ENCODE measurements at regions not wholly inside any gene's neighbourhood (a gene's known extent, or its start where the extent isn't known, plus 50 kb on each side); places are given as distances from the start of the nearest gene placed in this dataset.

- peaks cover 3% of the 10 kb centered on the region for H3K36me3 Mint-ChIP-seq
- ChIA-PET POLR2A (no interaction called here), CTCF (no interaction called here)
- no peak for DNase-seq
- peaks cover 7% of the 10 kb centered on the region for H3K4me1 Mint-ChIP-seq (ENCODE audit: low read depth)
- peaks cover 2% of the 10 kb centered on the region for H3K9me3 Mint-ChIP-seq
- H3K27ac Mint-ChIP-seq: no peak overlapping the region
- peaks cover 5% of the 10 kb centered on the region for H3K27me3 Mint-ChIP-seq
- intact Hi-C loops (cut with micrococcal nuclease): no loop called here
- H3K4me3 Mint-ChIP-seq: no peak overlapping the region
Measured at GRCh38 chr3:30299674-30300385, 306.6 kb upstream of the TGFBR2 start.

GRCh38 chr3:30300809-30301208 lies 305.6 kb upstream of the TGFBR2 start:
- H3K9me3 Mint-ChIP-seq: peaks cover 2% of the 10 kb centered on the region
- H3K27me3 Mint-ChIP-seq: peaks cover 5% of the 10 kb centered on the region
- intact Hi-C loops (cut with micrococcal nuclease): no loop called here
- peaks cover 3% of the 10 kb centered on the region for H3K36me3 Mint-ChIP-seq
- H3K4me3 Mint-ChIP-seq: no peak overlapping the region
- no peak for DNase-seq
- peaks cover 7% of the 10 kb centered on the region for H3K4me1 Mint-ChIP-seq (ENCODE audit: low read depth)
- H3K27ac Mint-ChIP-seq: no peak overlapping the region
- ChIA-PET CTCF (no interaction called here), POLR2A (no interaction called here)

- Mint-ChIP-seq H3K27me3 (peaks cover 5% of the 10 kb centered on the region), H3K9me3 (peaks cover 11% of the 10 kb centered on the region), H3K4me3 (no peak overlapping the region), H3K27ac (no peak overlapping the region), H3K4me1 (ENCODE audit: low read depth) (peaks cover 7% of the 10 kb centered on the region), H3K36me3 (peaks cover 3% of the 10 kb centered on the region)
- intact Hi-C loops (cut with micrococcal nuclease): no loop called here
- CTCF ChIA-PET: no interaction called here
- POLR2A ChIA-PET: no interaction called here
- DNase-seq: no peak
Measured at GRCh38 chr3:30302027-30302426, 304.4 kb upstream of the TGFBR2 start.

- peaks cover 11% of the 10 kb centered on the region for H3K9me3 Mint-ChIP-seq
- H3K27ac Mint-ChIP-seq: no peak overlapping the region
- peaks cover 7% of the 10 kb centered on the region for H3K4me1 Mint-ChIP-seq (ENCODE audit: low read depth)
- no peak overlapping the region for H3K4me3 Mint-ChIP-seq
- ChIA-PET POLR2A (no interaction called here), CTCF (no interaction called here)
- no peak for DNase-seq
- H3K36me3 Mint-ChIP-seq: peaks cover 3% of the 10 kb centered on the region
- intact Hi-C loops (cut with micrococcal nuclease): no loop called here
- H3K27me3 Mint-ChIP-seq: peaks cover 5% of the 10 kb centered on the region
Measured at GRCh38 chr3:30303770-30304169, 302.6 kb upstream of the TGFBR2 start.

- CTCF ChIA-PET: no interaction called here
- intact Hi-C loops (cut with micrococcal nuclease): no loop called here
Measured at GRCh38 chr3:30305021-30305420, 301.4 kb upstream of the TGFBR2 start.

GRCh38 chr3:30306896-30307295 lies 299.5 kb upstream of the TGFBR2 start:
- H3K9me3 Mint-ChIP-seq: peaks cover 11% of the 10 kb centered on the region
- H3K36me3 Mint-ChIP-seq: peaks cover 3% of the 10 kb centered on the region
- H3K4me3 Mint-ChIP-seq: no peak overlapping the region
- ChIA-PET POLR2A (interaction anchor here (0.9 kb wide), 1 partner anchor 109 kb away, joined by 5 read pairs; no protein-coding TSS in a partner anchor), CTCF (no interaction called here)
- intact Hi-C loops (cut with micrococcal nuclease): no loop called here
- no peaks in the 10 kb centered on the region for H3K4me1 Mint-ChIP-seq (ENCODE audit: low read depth)
- no peaks in the 10 kb centered on the region for H3K27me3 Mint-ChIP-seq
- no peak overlapping the region for H3K27ac Mint-ChIP-seq
- no peak for DNase-seq

More at GRCh38 chr3:30305021-30305420, 301.4 kb upstream of the TGFBR2 start:
- DNase-seq: no peak
- no peak overlapping the region for H3K27ac Mint-ChIP-seq
- peaks cover 11% of the 10 kb centered on the region for H3K9me3 Mint-ChIP-seq
- POLR2A ChIA-PET: no interaction called here
- peaks cover 3% of the 10 kb centered on the region for H3K36me3 Mint-ChIP-seq
- peaks cover 5% of the 10 kb centered on the region for H3K27me3 Mint-ChIP-seq
- no peak overlapping the region for H3K4me3 Mint-ChIP-seq
- H3K4me1 Mint-ChIP-seq (ENCODE audit: low read depth): peaks cover 2% of the 10 kb centered on the region

GRCh38 chr3:30307372-30307950 lies 298.9 kb upstream of the TGFBR2 start:
- Mint-ChIP-seq H3K4me3 (no peak overlapping the region), H3K4me1 (ENCODE audit: low read depth) (no peaks in the 10 kb centered on the region), H3K9me3 (peaks cover 11% of the 10 kb centered on the region), H3K27ac (no peak overlapping the region), H3K27me3 (no peaks in the 10 kb centered on the region), H3K36me3 (peaks cover 3% of the 10 kb centered on the region)
- ChIA-PET POLR2A (no interaction called here), CTCF (no interaction called here)
- no peak for DNase-seq
- intact Hi-C loops (cut with micrococcal nuclease): no loop called here

- intact Hi-C loops (cut with micrococcal nuclease): no loop called here
Measured at GRCh38 chr3:30308131-30308530, 298.3 kb upstream of the TGFBR2 start.

GRCh38 chr3:30309961-30310954 lies 296.1 kb upstream of the TGFBR2 start:
- Mint-ChIP-seq H3K27me3 (no peaks in the 10 kb centered on the region), H3K4me1 (ENCODE audit: low read depth) (no peaks in the 10 kb centered on the region), H3K9me3 (peaks cover 8% of the 10 kb centered on the region), H3K36me3 (no peaks in the 10 kb centered on the region), H3K4me3 (no peak overlapping the region), H3K27ac (no peak overlapping the region)
- intact Hi-C loops (cut with micrococcal nuclease): no loop called here
- CTCF ChIA-PET: no interaction called here
- no peak for DNase-seq
- POLR2A ChIA-PET: no interaction called here

More at GRCh38 chr3:30308131-30308530, 298.3 kb upstream of the TGFBR2 start:
- H3K27me3 Mint-ChIP-seq: no peaks in the 10 kb centered on the region
- ChIA-PET POLR2A (no interaction called here), CTCF (no interaction called here)
- peaks cover 11% of the 10 kb centered on the region for H3K9me3 Mint-ChIP-seq
- H3K4me1 Mint-ChIP-seq (ENCODE audit: low read depth): no peaks in the 10 kb centered on the region
- DNase-seq: no peak
- no peak overlapping the region for H3K4me3 Mint-ChIP-seq
- H3K27ac Mint-ChIP-seq: no peak overlapping the region
- H3K36me3 Mint-ChIP-seq: peaks cover 3% of the 10 kb centered on the region

GRCh38 chr3:30311781-30312180 lies 294.6 kb upstream of the TGFBR2 start:
- H3K27me3 Mint-ChIP-seq: no peaks in the 10 kb centered on the region
- no peak overlapping the region for H3K4me3 Mint-ChIP-seq
- no peaks in the 10 kb centered on the region for H3K36me3 Mint-ChIP-seq
- ChIA-PET CTCF (interaction anchor here (1.1 kb wide), 1 partner anchor 440 kb away, joined by 5 read pairs; no protein-coding TSS in a partner anchor), POLR2A (no interaction called here)
- DNase-seq: no peak
- H3K4me1 Mint-ChIP-seq (ENCODE audit: low read depth): no peaks in the 10 kb centered on the region
- intact Hi-C loops (cut with micrococcal nuclease): no loop called here
- H3K27ac Mint-ChIP-seq: no peak overlapping the region
- H3K9me3 Mint-ChIP-seq: peaks cover 3% of the 10 kb centered on the region

- no peak overlapping the region for H3K27ac Mint-ChIP-seq
- CTCF ChIA-PET: no interaction called here
- intact Hi-C loops (cut with micrococcal nuclease): no loop called here
- no peaks in the 10 kb centered on the region for H3K4me1 Mint-ChIP-seq (ENCODE audit: low read depth)
- no peak for DNase-seq
- no peaks in the 10 kb centered on the region for H3K36me3 Mint-ChIP-seq
- H3K9me3 Mint-ChIP-seq: no peaks in the 10 kb centered on the region
- H3K27me3 Mint-ChIP-seq: no peaks in the 10 kb centered on the region
- POLR2A ChIA-PET: no interaction called here
- no peak overlapping the region for H3K4me3 Mint-ChIP-seq
Measured at GRCh38 chr3:30313840-30314239, 292.6 kb upstream of the TGFBR2 start.

GRCh38 chr3:30314757-30315325 lies 291.6 kb upstream of the TGFBR2 start:
- no peaks in the 10 kb centered on the region for H3K9me3 Mint-ChIP-seq
- H3K4me3 Mint-ChIP-seq: no peak overlapping the region
- H3K4me1 Mint-ChIP-seq (ENCODE audit: low read depth): peaks cover 3% of the 10 kb centered on the region
- H3K27me3 Mint-ChIP-seq: no peaks in the 10 kb centered on the region
- ChIA-PET CTCF (no interaction called here), POLR2A (no interaction called here)
- no peaks in the 10 kb centered on the region for H3K36me3 Mint-ChIP-seq
- intact Hi-C loops (cut with micrococcal nuclease): loop anchor here (5.0 kb wide), 1 partner anchor 377 kb away; no protein-coding TSS in a partner anchor
- no peak for DNase-seq
- H3K27ac Mint-ChIP-seq: no peak overlapping the region

Measured in activated CD4-positive, alpha-beta memory T cell treated with anti-CD3 and anti-CD28 coated beads for 36 hours (primary cell).